Left renal cortex interstitium (tissue), 4 donors: ENCODE measurements at regions not wholly inside any gene's neighbourhood (a gene's known extent, or its start where the extent isn't known, plus 50 kb on each side); places are given as distances from the start of the nearest gene placed in this dataset.

Experiments
- DNase-seq, 4 donors: peaks; one replicate each; pipeline ENCODE4 v3.0.0-alpha.2; 2013; ENCODE audit warnings: low read depth in 4 of 4, low spot score in 2 of 4, missing footprints in 1 of 4

- DNase-seq: no peak
Measured at GRCh38 chr4:121228848-121229247, 64.7 kb upstream of the TNIP3 start.

GRCh38 chr4:121227341-121227792 is 63.2 kb upstream of the TNIP3 start:
- DNase-seq: no peak

GRCh38 chr4:121226362-121226761 is 62.2 kb upstream of the TNIP3 start:
- no peak for DNase-seq

GRCh38 chr4:121221608-121222007 is 57.5 kb upstream of the TNIP3 start:
- DNase-seq: no peak

GRCh38 chr4:121221201-121221600 is 57.1 kb upstream of the TNIP3 start:
- DNase-seq: no peak

- DNase-seq: no peak
Measured at GRCh38 chr4:121220698-121221097, 56.6 kb upstream of the TNIP3 start.

- no peak for DNase-seq
Measured at GRCh38 chr4:121219227-121219626, 55.1 kb upstream of the TNIP3 start.

- DNase-seq: no peak
Measured at GRCh38 chr4:121217351-121217750, 53.2 kb upstream of the TNIP3 start.

GRCh38 chr4:121216461-121216860 is 52.3 kb upstream of the TNIP3 start:
- DNase-seq: no peak

- no peak for DNase-seq
Measured at GRCh38 chr4:121213940-121214339, 49.8 kb upstream of the TNIP3 start.
